D721Med (cell line): ENCODE measurements at regions not wholly inside any gene's neighbourhood (a gene's known extent, or its start where the extent isn't known, plus 50 kb on each side); places are given as distances from the start of the nearest gene placed in this dataset.
"Not testable (repeated sequence)": the region's sequence is repeated elsewhere in the genome, so short reads cannot be mapped to it uniquely, and the experiment has no call there.

Source experiments
- DNase-seq: peaks from one replicate; pipeline ENCODE4 v3.0.0; 2011; ENCODE audit warnings: low spot score; ENCODE audit not compliant: insufficient read length
- FAIRE-seq: peaks from 2 replicates; lab custom pipeline; 2011; peaks lifted over from hg19 to GRCh38; lab: Jason Lieb, UNC
- TF ChIP-seq, protein P1 (sequence below): IDR thresholded peaks from 2 replicates; pipeline ENCODE4 v1.5.1; 2012; ENCODE audit warnings: mild to moderate bottlenecking, control low read depth; ENCODE audit not compliant: insufficient read depth; ENCODE audit errors: missing control alignments

DNA sequence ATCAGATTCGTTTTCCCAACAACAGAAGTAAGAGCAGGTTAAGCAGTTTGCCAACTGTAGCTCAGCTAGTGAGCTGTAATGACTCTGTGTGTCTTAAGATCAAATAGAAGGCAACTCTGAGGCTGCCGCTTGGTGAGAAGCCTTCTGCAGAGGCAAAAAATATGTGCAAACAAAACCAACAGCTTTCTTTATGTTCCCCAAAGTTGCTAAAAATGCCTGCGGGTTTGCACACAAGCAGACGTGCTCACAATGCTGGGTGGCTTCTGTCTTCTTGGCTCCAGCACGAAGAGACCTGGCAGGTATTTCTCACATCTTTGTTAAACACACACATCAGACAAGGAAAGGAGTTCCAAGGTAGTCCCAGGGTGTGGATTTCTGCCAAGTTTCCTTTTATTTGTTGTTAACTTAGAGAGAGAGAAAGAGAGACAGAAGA lies 158.9 kb upstream of the JUN start:
- TF ChIP-seq, protein P1, sequence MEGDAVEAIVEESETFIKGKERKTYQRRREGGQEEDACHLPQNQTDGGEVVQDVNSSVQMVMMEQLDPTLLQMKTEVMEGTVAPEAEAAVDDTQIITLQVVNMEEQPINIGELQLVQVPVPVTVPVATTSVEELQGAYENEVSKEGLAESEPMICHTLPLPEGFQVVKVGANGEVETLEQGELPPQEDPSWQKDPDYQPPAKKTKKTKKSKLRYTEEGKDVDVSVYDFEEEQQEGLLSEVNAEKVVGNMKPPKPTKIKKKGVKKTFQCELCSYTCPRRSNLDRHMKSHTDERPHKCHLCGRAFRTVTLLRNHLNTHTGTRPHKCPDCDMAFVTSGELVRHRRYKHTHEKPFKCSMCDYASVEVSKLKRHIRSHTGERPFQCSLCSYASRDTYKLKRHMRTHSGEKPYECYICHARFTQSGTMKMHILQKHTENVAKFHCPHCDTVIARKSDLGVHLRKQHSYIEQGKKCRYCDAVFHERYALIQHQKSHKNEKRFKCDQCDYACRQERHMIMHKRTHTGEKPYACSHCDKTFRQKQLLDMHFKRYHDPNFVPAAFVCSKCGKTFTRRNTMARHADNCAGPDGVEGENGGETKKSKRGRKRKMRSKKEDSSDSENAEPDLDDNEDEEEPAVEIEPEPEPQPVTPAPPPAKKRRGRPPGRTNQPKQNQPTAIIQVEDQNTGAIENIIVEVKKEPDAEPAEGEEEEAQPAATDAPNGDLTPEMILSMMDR = no peak
- FAIRE-seq = no peak
- DNase-seq = no peak

- DNase-seq (no peak), FAIRE-seq (no peak)
- TF ChIP-seq, protein P1 = no peak
Measured at GRCh38 chr1:58943776-58944175, 159.9 kb upstream of the JUN start.

GRCh38 chr1:58944439-58944838 lies 160.6 kb upstream of the JUN start:
- FAIRE-seq (no peak), DNase-seq (no peak)
- TF ChIP-seq, protein P1 = no peak

DNA sequence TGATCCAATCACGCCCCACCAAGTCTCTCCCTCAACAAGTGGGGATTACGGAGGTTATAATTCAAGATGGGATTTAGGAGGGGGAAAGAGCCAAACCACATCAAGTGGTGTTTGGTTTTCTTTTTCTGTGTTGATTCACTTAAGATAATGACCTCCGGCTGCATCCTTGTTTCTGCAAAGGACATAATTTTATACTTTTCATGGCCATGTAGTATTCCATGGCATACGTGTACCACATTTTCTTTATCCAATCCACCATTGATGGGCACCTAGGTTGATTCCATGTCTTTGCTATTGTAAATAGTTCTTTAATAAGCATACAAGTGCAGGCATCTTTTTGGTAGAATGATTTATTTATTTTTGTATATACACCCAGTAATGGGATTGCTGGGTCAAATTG lies 162.5 kb upstream of the JUN start:
- TF ChIP-seq, protein P1 = no peak
- DNase-seq (no peak), FAIRE-seq (no peak)

- DNase-seq (no peak), FAIRE-seq (no peak)
- TF ChIP-seq, protein P1 = no peak
Measured at GRCh38 chr1:58948671-58949070, 164.8 kb upstream of the JUN start.

- FAIRE-seq (no peak), DNase-seq (no peak)
- TF ChIP-seq, protein P1 = no peak
Measured at GRCh38 chr1:58949551-58950220, 165.8 kb upstream of the JUN start.

DNA sequence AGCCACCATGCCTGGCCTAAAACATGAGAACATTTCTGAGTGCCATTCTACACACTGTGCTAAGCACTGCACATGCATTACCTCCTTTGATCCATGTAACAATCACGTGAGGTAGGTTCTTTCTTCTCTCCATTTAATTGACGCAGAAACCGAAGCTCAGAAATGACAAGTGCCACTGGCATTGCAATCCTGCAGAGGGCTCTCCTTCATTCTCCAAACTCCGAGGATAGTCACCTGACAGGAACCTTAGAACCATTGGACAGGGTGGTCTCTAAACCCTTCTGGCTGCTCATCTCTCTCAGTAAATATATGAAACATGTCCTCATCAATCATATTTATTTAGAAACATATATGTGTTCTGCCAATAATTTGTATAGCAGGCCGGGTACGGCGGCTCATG lies 167.1 kb upstream of the JUN start:
- FAIRE-seq = no peak

DNA sequence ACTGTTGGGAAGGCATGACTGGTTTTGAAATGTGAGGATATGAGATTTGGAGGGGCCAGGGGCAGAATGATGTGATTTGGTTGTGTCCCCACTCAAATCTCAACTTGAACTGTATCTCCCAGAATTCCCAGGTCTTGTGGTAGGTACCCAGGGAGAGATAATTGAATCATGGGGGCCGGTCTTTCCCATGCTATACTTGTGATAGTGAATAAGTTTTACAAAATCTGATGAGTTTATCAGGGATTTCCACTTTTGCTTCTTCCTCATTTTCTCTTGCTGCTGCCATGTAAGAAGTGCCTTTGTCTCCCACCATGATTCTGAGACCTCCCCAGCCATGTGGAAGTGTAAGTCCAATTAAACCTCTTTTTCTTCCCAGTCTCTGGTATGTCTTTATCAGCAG lies 170.1 kb upstream of the JUN start:
- DNase-seq, FAIRE-seq: not testable (repeated sequence)

More for the DNA sequence above, 167.1 kb upstream of the JUN start:
- DNase-seq = no peak
- TF ChIP-seq, protein P1 = no peak

GRCh38 chr1:58963287-58963686 lies 179.4 kb upstream of the JUN start:
- not testable (repeated sequence) for FAIRE-seq

More at GRCh38 chr1:58963287-58963686, 179.4 kb upstream of the JUN start:
- DNase-seq = not testable (repeated sequence)
